Erythroblast (primary cell): ENCODE measurements at regions not wholly inside any gene's neighbourhood (a gene's known extent, or its start where the extent isn't known, plus 50 kb on each side); places are given as distances from the start of the nearest gene placed in this dataset.

Source experiments
- GATA1 ChIP-seq: IDR thresholded peaks from 2 replicates; pipeline ENCODE4 v1.6.1; 2011; ENCODE audit warnings: low read depth, mild to moderate bottlenecking, control low read depth, low read length, moderate library complexity
- POLR2A ChIP-seq: IDR thresholded peaks from 2 replicates; pipeline ENCODE4 v1.6.1; 2011; ENCODE audit warnings: mild to moderate bottlenecking, low read length

DNA sequence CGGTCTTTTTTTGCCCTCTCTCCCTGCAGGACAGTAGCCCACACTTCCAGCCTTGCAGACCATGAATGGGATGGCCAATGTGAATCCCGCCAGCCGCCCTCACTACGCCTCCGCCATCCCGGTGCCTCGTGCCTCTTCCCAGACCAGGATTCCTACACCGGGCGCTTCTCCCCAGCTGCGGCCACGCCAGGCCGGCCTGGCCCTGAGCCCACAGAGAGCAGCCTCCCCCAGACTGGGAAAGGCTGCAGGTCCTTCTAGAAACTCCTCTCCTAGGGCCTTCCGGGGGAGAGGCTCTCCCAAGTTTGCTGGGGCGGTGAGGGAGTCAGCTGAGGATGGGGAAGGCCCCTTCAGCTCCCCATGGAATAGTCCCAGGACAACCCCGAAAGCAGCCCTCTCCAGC lies 83.9 kb downstream of the NAV1 start:
- TF ChIP-seq POLR2A (no peak), GATA1 (no peak)
